NCI-H69 (cell line): ENCODE measurements at regions not wholly inside any gene's neighbourhood (a gene's known extent, or its start where the extent isn't known, plus 50 kb on each side); places are given as distances from the start of the nearest gene placed in this dataset.

Experiments
- DNase-seq: peaks from one replicate; lab custom pipeline; 2025; lab: John Stamatoyannopoulos, UW

DNA sequence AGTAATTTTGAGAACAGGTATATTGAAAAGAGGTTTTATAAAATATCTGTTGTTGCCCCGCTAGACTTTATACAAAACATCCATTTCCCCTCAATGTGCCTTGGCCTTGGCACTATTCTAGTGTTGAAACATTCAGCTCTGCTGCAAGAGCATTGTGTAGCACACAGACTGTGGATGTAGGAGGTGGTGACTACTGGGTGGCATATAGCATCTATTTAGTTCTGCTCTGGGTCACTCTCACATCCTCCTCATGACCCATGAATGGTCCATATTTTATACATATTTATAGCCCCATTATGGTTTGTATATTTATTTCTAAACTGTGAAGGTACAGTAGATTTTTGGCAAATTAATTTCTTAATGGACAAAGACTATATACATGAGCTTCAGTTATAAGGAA, 1022.0 kb upstream of the CELF4 start:
- no peak for DNase-seq

DNA sequence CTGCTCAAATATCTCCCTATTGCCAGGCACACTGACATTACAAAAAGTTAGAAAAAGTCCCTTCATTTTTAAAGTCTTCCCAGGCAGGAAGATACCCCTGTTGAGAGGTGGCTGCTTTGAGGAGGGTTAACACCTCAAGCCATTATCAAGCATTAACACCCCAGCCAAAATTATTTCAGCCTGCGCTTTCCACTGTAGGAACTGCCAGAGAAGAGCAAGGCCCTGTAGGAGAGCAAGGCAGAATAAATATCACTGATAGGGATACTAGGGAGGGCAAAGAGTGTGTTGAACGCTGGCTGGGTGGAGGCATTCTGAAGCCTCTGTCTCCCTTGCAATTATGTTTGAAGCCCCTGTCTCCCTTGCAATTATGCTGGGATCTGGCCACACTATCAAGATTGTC, 1020.7 kb upstream of the CELF4 start:
- DNase-seq = no peak

DNA sequence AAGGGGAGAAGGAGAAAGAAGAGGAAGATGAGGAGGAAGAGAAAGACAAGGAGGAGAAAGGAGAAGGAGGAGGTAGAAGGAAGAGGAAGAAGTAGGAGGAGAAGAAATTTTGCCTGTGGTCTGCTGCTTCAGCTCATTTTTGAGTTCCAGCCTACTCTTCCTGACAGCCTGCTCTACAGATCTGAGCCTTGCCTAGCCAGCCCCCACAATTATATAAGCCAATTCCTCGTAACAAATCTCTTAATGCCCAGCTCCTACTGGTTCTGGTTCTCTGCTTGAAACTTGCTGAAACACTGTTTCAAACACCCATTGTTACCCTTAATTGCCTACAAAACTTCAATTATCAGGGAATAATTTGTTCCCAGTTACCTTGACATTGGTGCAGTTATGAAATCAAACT, 1014.2 kb upstream of the CELF4 start:
- no peak for DNase-seq

DNA sequence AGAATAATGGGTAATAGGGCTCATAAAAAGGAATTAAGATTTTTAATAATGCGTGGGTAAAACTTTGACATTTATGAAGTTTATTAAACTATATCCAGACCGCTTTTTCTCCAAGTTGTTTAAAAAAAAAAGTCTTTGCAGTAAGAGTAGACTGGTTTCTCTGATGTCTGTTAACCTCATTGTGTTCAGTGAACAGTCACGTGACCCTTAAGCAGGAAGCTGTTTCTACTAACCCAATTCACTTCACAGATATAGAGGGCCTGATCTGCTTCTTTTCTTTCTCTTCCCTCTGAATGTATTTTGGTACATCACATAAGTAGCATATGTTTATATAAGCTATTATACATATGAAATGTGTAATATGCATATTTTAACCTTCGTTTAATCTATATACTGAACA, 1011.3 kb upstream of the CELF4 start:
- no peak for DNase-seq

DNA sequence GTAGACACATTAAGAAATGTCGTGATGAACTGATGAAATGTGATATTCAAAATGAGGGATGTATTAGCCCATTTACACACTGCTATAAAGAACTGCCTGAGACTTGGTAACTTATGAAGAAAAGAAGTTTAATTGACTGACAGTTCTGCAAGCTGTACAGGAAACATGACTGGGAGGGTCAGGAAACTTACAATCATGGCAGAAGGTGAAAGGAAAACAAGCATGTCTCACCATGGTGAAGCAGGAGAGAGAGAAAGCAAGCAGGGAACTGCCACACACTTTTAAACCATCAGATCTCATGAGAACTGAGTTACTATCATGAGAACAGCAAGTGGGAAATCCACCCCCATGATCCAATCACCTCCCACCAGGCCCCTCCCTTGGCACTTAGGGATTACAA, 1010.8 kb upstream of the CELF4 start:
- DNase-seq = no peak

DNA sequence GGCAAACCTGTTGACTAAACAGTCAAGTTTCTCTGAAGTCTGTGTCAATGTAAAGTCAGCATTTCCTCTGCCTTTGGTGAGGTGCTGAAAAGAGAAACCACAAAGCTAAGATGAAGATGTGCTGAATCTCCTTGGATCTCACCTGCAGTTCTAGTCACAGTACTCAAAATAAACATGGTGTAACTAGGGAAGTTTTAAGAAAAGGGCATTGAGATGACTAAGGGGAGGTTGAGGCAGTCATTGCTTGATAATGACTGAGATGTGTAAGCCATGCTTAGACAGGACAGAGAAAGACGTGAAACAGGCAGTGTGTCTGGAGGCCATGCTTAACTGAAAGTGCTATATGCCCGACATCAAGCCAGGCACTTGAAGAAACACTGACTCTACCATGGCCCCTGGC, 1010.0 kb upstream of the CELF4 start:
- DNase-seq = no peak

DNA sequence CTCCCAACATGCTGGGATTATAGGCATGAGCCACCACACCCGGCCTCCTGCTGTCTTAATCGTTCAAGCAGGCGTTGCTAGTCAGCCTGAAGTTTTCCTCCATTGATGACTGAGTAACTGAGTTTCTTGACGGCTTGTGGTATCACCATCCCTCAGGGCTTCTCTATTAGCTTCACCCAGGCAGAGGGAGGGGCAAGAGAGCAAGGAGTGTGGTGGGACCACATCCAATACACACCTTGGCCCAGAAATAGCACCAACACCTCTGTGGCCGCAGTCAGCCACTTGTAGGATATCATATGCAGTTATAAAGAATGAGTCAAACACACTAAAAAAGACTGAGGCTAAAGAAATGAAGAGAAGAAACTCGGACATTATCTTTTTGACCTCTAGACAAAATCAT, 1009.4 kb upstream of the CELF4 start:
- DNase-seq = no peak

DNA sequence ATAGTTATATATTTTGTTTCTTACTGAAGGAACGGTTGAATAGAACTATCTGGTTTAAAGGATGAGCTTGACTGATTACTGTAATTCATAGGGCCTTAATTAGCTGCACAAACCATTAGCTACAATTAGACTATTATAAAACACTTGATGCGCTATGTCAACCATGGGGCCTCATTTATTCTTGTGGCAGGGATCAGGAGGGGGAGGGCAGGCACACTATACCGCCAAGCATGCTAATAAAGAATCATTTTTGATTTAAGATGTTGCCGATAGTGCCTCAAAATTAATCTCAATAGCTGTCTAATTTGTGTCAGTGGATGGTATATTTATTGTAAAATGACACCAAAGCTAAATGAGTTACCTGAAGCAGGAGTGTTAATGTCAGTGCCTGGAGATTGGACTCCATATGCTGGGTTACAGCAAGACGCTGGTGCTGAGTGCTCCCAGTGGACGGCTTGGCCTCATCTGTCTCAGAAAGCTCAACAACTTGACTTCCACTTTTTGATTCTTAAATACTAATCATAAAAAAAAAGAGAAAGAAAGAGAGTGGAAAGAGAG, 1007.0 kb upstream of the CELF4 start:
- DNase-seq = peak; percentile 98

DNA sequence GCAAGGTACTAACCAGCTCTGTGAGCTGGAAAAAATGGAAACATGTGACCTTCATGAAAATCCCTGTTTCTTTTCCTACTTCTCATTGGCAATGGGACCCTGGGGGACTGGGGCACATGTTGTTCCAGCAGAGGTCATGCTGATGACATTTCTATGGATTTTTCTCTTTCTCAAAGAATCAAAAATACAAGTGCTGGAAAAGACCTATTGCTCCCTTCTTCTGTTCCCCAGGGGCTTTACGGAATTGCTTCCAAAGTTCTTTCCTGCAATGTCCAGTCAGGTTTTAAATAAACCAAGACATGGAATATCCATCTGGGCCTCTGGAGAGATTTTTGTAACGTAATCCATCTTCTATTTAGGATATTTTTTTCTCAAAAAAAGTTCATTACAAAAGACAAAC, 1006.1 kb upstream of the CELF4 start:
- peak; percentile 49 for DNase-seq

DNA sequence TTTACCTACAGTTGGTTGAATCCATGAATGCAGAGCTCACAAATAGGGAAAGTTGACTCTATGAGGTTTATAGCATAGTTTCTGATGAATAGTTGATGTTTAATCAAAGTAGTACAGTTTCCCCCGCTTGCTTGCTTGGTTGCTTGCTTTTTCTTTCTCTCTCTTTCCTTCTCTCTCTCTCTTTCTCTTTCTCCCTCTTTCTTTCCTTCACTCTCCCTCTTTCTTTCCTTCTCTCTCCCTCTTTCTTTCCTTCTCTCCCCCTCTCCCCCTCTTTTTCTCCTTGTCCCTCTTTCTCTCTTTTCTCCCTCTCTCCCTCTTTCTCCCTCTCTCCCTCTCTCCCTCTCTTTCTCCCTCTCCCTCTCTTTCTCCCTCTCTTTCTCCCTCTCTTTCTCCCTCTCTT, 999.9 kb upstream of the CELF4 start:
- no peak for DNase-seq

DNA sequence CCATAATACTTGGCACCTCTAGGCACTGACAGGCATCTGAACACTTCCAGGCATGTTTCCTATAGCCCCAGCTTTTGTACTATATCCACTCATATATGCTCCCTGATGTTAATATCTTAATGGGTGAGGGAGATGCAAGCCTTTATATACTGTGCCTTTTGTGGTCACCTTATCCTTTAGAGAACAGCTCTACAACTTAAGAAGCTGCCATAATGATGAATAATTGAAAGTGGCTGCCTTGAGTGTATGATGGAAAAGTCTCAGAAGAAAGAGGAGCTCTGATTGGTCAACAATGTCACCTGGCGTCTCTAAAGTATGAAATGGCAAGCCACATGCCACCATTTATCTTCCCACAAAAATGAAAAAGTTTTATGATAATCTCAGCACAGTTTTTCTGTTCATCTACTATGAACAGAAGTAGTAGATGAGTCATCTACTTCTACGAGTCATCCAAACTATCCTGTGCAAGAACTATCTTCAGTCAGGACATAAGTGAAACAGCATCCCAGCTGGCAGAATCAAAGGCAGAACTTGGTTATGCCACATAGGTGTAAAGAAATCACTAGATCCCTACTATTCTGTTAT, 997.9 kb upstream of the CELF4 start:
- DNase-seq = no peak

DNA sequence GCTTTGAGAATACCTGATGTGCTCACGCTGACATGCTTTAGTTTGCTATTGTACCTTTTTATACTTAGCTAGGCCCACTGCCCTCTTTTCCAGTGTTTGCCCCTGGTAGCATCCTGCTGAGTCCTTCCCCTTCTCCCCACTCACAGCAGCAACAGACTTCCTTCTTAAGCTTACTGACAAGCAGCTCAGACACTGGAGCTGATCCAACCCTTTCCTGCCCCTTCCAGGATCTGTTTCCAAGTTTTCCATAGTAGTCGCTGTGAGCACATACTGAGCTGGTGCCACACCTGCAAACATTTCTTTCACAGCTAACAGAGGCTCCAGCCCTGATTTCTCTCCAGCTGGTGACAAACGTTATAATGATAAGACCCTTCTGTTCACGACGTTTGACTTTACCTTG, 991.4 kb upstream of the CELF4 start:
- DNase-seq = peak; percentile 97

DNA sequence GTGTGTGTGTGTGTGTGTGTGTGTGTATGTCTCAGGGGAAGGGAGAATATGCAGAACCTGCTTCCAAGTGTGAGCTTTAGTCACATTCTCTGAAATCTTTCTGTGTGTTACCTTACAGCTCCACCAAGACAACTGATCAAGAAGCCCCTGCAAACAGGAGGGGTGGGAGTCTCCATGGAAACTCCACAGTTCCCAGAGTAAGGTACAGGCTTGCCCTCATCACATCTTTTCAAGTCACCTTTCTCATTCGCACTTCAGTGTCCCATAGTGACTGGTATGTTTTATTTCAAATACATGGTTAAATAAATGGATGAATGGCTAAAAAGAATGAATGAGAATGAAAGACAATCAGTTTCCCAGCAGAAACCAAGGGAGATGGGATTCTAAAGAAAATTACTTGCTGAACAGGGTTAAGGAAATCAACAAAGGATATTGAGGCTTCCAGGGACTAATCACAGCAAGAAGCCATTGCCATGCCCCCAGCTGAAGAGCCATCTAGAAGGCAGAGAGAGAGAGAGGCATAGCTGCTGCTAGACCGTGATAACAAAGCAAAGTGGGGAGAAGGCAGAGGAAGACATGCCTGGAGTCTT, 987.2 kb upstream of the CELF4 start:
- DNase-seq = no peak

DNA sequence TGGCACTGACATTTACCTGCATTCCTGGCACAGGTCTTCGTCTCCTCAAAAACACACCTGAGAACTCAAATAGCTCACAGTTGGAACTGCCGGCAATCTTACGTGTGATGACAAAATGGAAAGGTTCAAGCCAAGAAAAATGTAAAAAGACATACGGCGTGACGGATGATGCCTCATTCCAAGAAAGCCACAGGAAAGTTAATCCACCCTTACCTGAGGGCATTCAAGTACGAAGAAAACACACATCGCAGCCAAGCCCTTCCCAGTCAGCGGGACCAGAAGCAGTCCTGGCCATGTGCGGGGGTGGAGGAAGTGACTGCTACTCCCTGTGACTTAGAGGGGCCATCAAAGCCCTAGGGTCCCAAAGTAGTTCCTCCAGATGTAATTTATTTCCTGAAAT, 986.3 kb upstream of the CELF4 start:
- DNase-seq = no peak

DNA sequence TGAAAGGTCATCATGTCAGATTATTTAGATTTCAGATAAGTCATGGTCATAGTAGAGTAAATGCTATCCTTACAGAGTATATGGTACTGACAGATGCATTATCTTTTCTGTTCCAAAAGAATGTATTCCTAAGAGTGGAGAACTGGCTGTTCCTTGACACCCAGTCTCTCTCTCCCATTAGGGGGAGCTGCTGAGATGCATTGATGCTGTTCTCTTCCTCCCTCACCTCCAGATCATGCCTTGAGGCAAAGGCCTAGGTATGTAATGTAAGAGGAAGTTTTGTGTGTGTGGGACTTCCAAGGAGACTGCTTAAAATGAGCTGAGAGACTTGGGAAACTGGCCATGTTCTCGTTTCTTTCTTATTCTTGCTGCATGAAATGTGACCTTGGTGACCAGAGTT, 979.5 kb upstream of the CELF4 start:
- DNase-seq = peak; percentile 93

DNA sequence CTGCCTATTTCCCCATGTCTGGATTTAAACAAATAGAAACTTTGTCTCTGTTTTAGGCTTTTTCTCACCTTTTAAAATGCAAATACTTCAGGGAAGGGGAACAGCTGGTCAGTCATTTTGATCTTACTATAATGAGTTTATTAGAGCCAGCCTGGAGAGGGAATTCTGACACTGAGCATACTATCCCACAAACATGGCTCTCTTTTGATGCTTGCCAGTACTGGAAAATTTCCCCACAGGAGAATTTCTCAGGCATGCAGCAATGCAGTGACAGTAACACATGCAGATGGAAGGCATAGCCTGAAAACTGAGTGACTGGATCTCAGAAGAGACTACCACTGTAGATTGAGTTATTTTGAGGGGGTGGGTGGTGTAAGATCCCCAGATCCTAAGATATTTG, 974.3 kb upstream of the CELF4 start:
- peak; percentile 41 for DNase-seq

DNA sequence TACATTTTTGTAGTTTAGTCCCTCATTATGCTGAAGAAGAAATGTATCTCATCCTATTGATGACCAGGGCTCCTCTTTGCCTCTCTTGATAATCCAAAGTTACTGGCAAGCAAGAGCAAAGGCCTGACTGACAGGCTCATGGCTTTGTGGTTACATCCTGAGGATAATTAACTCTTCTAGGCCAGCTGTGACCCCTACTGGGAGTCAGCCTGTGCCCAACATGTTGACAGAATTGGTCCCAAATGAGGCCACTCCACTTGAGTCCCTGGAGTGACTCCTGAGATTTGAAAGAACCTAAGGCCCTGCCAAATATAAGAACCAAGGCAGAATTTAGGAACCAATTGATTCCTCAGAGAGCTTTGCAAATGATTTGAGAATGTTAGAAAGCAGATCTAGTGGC, 973.8 kb upstream of the CELF4 start:
- DNase-seq = peak; percentile 88

DNA sequence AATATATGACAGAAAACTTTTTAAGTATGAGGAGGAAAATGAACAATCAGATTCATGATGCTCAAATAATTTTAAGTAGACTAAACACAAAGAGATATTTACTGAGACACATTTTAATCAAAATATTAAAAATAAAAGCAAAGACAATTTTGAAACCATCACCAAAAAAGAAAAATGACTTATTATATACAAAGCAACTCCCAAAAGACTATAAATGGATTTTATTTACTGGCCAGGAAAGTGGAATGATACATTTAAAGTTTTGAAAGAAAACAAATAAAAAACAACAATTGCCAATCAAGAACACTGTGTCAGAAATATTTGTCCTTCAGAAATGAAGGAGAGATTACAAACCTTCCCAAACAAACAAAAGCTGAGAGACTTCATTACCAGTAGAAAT, 968.5 kb upstream of the CELF4 start:
- DNase-seq = no peak

DNA sequence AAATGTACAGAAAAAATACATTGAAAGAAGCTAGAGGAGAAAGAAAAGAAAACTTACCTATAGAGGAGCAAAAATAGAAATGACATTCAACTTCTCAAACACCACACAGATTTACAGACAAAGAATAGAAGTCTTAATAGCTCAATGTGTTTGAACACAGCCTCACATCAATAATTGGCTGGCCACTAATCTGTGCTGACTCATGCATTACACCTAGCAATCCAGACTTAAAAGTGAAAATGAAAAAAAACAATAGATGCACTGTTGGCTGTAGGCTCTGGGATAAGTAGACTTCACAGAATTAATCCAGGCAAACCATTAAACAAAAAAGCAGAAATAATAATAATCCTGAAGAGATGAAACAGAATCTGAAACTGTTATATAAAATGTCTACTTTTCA, 961.3 kb upstream of the CELF4 start:
- DNase-seq = peak; percentile 64

DNA sequence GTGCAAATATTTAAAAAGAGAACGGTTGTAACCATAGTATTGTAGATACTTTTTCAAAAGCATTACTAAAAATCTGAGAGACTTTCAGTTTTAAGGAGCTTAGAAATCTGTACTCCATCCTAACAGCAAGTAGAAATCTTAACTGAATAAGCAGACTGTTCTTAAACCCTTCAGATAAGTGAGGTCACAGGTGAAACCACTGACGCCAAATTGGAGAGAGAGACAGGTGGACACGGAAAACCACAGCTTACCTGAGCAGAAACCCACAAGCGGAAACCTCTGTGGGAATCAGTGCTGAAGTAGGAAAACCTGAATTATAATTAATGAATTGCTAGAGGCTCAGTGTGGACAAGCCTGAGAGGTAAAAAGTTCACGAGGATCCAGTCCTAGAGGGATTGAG, 959.4 kb upstream of the CELF4 start:
- DNase-seq = no peak

DNA sequence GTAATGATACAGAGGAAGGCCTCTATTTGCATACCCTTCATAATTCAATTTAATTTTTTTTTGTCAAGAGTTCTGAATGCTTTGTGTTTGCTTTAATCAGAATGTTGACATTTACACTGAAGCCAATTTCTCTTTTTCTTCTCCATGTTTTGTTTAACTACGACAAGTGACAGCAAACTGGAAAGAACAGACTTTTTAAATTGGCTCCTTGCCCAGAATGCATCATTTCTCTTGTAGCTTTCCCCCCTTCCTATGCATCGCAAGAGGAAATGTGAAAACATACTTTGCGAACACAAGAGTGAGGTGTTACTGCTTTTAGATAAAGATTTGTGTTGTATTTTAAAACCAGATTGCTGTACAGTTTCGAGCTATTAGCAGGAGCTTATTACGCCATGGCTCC, 955.2 kb upstream of the CELF4 start:
- peak; percentile 97 for DNase-seq

DNA sequence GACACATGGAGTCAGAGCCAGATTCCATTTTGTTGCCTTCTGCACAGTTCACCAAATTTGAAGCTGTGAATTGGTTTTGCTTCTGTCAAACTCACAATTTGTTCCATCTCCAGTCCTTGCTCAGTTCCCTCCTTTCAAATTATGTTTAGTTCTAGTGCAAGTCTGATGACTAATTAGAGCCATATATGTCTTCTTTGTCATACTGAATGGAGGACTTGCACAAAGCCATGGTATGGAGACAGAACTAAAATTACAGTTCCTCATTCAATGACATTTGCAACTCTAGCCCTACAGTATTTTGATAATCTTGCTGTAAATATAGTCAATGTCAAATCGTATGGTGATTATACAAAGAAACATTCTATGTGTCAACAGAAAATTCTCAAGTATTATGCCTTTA, 936.9 kb upstream of the CELF4 start:
- DNase-seq = no peak

DNA sequence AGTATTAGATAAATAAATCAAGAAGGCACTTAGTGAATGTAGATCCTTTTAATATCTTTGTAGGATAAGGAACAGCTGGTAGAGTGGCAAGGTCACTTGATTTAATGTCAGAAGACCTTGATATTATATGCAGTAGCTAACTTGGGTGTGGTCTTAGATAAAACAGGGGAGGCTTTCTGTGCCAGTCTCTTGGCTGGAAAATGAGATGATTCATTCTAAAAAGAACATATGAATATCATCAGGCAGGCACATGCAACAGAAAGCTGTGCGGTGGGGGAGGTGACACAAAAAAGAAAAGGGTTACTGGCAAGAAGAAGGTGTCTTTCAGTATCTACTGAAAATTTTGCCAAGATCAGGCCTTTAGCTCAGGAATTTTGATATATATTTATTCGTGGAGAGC, 931.7 kb upstream of the CELF4 start:
- DNase-seq = no peak

DNA sequence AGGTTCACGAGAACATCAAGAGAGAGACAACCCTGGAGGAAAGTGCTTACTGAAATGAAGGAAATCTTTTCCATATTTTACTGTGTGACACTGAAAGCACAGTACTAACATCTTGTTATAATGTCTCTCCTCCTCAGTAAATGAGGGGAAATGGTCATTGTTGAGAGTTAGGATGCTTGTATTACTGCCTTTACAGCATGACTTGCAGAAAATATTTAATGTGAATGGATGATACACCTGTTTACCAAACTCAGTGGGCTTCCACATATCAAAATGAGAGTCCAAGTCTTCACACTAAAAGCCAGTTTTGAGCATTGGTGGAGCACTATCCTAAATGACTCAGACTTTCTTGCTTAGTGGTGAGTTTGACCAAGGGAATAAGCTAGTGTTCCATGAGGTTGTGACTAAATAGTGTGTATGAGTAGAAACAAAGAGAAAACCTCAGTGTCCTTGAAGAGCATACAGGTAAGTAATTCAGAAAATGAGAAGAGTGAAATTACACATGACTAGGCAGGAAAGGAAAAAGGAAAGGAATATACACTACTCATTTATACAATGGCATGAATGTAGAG, 930.7 kb upstream of the CELF4 start:
- DNase-seq = no peak
